Right renal pelvis (tissue), 4 donors: ENCODE measurements at regions not wholly inside any gene's neighbourhood (a gene's known extent, or its start where the extent isn't known, plus 50 kb on each side); places are given as distances from the start of the nearest gene placed in this dataset.

Experiments used
- DNase-seq, 4 donors: peaks; one replicate each; pipeline ENCODE4 v3.0.0-alpha.2; 2013; ENCODE audit warnings: low read depth in 4 of 4, low spot score in 3 of 4, missing footprints in 1 of 4

GRCh38 chr6:91694016-91694654 is 1107.3 kb upstream of the MAP3K7 start:
- DNase-seq = no peak

GRCh38 chr6:91691449-91691848 is 1104.6 kb upstream of the MAP3K7 start:
- no peak for DNase-seq

DNA sequence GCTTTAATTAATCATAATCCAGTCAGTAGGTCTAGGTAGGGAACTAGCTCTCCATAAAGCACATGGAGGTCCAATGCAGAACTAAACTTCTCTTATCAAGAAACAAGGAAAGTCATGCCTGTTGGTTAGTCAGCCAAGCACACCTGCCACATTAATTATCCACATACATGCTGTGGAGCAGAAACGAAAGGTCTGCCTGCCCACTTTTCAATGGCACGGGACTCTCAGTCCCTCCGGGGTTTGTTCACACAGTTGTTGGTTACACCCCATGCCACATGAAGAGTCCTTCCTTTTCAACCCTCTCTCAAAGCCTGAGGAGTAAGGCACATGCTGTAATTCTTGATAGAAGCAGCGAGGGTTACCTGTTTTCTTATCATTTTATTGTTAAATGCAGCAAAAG is 1096.4 kb upstream of the MAP3K7 start:
- no peak for DNase-seq

- no peak for DNase-seq
These were observed 1094.4 kb upstream of the MAP3K7 start for GRCh38 chr6:91681296-91681695.

DNA sequence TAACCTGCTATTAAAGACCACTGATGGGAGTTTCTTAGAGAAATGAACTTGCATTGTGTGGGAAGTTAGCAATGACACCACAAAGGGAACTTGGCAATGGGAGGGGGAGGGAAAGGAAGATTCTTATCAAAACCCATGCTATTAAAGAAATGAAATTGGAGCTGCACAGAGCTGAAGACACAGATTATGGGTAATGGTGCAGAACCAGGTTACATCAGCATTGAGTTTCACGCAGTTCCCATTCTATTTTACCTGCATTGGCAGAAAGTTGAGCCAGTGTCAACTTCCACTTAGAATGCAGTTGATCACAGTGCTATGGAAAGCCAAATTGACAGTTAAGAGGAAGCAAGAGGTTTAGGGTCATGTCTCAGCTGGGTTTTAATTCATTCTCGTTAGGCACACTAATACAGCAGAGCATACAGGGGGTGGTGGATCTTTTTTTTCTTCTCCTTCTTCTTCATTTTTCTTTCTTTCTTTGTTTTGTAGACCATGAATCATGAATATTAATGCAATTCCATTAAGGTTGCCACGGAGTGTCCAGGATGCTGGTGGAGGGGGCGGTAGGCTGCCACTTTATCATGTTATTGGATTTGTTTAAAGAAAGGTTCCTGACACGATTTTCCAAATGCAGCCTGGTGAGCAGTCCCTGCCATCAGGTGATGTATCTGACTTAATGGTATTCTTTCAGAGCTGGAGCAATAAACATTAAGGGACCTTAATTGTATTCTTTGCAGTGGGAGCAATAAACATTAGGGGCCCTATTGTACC is 1092.0 kb upstream of the MAP3K7 start:
- DNase-seq = no peak

- no peak for DNase-seq
These were observed 1085.3 kb upstream of the MAP3K7 start for GRCh38 chr6:91672201-91672600.

- DNase-seq = no peak
These were observed 1083.0 kb upstream of the MAP3K7 start for GRCh38 chr6:91669871-91670268.

GRCh38 chr6:91669154-91669870 is 1082.4 kb upstream of the MAP3K7 start:
- DNase-seq = no peak

- no peak for DNase-seq
These were observed 1080.7 kb upstream of the MAP3K7 start for GRCh38 chr6:91667596-91667995.

GRCh38 chr6:91664327-91664959 is 1077.6 kb upstream of the MAP3K7 start:
- no peak for DNase-seq

GRCh38 chr6:91660893-91661292 is 1074.0 kb upstream of the MAP3K7 start:
- DNase-seq = no peak

GRCh38 chr6:91659891-91660290 is 1073.0 kb upstream of the MAP3K7 start:
- no peak for DNase-seq

DNA sequence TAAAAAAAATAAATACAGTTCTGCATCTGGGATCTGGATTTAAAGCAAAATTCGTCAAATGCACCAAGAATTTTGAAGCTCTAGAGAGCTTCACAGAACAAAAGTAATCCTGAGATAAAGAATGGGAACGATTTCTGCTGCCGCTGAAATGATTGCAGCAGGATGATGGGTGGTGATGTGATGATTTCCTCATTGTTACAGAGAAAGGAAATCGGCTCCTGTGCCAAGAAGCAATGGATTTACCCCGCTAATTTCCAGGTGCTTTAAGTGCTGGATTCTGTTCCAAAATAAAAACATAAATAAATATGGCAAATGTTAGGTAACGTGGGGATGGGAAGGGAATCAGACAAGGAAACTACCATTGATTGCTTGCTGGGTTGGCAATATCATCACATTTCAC is 1067.9 kb upstream of the MAP3K7 start:
- no peak for DNase-seq

GRCh38 chr6:91654357-91654756 is 1067.5 kb upstream of the MAP3K7 start:
- no peak for DNase-seq

DNA sequence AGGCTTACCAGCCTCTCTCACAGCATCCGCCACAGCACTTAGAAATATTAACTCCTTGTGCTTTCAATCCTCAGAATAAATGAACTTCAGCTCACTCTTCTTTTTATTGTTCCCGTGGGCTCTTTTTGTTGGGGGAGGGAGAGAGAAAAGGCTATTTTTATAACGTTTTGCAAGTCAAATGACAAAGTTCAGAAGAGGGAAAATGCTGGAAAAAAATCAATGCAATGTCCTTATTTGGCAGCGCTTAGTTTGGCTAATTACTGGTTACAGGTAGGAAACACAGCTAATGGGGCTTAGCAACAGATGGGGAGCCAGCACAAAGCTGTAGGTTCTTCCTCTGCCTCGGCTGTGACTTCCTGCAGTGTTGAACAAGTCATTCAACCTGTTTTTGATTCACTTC is 1067.0 kb upstream of the MAP3K7 start:
- DNase-seq = no peak

- DNase-seq = no peak
These were observed 1066.3 kb upstream of the MAP3K7 start for GRCh38 chr6:91653076-91653723.

DNA sequence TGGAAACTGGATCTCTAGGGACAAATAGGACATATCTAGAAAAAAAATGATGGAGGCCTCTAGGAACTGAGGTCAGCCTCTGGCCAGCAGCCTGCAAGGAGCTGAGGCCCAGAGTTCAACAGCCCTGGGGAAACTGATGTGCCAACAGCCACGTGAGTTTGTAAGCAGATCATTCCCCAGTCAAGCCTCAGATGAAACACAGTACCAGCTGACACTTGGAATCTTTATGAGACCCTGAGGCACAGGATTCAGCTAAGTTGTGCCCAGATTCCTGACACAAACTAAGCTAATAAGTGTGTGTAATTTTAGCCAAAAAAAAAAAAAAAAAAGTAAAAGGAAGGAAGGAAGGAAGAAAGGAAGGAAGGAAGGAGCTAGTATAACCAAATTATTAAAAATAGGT is 1059.8 kb upstream of the MAP3K7 start:
- DNase-seq = no peak

GRCh38 chr6:91645811-91646210 is 1058.9 kb upstream of the MAP3K7 start:
- no peak for DNase-seq

- no peak for DNase-seq
These were observed 1050.3 kb upstream of the MAP3K7 start for GRCh38 chr6:91637217-91637616.

DNA sequence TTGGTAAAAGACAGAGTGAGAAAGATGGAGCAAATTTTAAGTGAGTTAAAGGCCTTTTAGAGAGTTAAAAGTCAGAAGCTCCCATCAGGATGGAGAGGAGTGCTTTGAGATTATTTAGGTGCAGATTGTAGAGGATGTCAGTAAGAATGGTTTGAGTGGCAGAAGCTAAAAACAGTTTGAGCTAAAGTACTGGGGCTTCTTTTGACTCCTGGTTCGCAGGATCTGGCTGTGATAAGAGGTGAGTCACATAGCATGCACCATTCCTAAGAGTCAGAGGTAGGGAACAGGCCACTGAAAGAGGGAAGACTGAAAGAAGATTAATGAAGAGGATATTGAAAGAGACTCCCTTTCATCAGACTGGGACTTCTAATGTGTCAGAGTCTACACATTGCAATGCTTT is 1047.9 kb upstream of the MAP3K7 start:
- no peak for DNase-seq
